C4-2B (cell line): ENCODE measurements at regions not wholly inside any gene's neighbourhood (a gene's known extent, or its start where the extent isn't known, plus 50 kb on each side); places are given as distances from the start of the nearest gene placed in this dataset.

Source experiments
- CTCF ChIP-seq: fragments of 450-650 bp; conservative IDR thresholded peaks from 2 replicates; pipeline ENCODE4 v1.5.1; 2017; ENCODE audit warnings: mild to moderate bottlenecking
- ZFX ChIP-seq: fragments of 450-650 bp; IDR thresholded peaks from 2 replicates; pipeline ENCODE4 v1.6.1; 2017

GRCh38 chr10:84991301-84991700 is 662.9 kb downstream of the CCSER2 start:
- TF ChIP-seq CTCF (no peak), ZFX (no peak)
